Endodermal cell (in vitro differentiated cells): ENCODE measurements at regions not wholly inside any gene's neighbourhood (a gene's known extent, or its start where the extent isn't known, plus 50 kb on each side); places are given as distances from the start of the nearest gene placed in this dataset.

Source experiments
- DNase-seq: peaks from one replicate; pipeline ENCODE4 v3.0.0-alpha.2; 2017
- H3K27ac ChIP-seq: 2 replicates; pipeline ENCODE4 v1.5.1; 2013; ENCODE audit warnings: mild to moderate bottlenecking, low read depth, low read length, moderate library complexity
- H3K27me3 ChIP-seq: 2 replicates; pipeline ENCODE4 v1.6.1; 2013; ENCODE audit warnings: mild to moderate bottlenecking, low read length, moderate library complexity; ENCODE audit not compliant: insufficient read depth, control insufficient read depth, poor library complexity, severe bottlenecking
- H3K36me3 ChIP-seq: 2 replicates; pipeline ENCODE4 v1.7.0; 2013; ENCODE audit warnings: mild to moderate bottlenecking, low read length, moderate library complexity; ENCODE audit not compliant: control insufficient read depth, insufficient read depth
- H3K4me1 ChIP-seq: one replicate; pipeline ENCODE4 v1.7.0; 2013; ENCODE audit warnings: low read length; ENCODE audit not compliant: control insufficient read depth, insufficient read depth
- H3K4me3 ChIP-seq: 2 replicates; pipeline ENCODE4 v1.5.1; 2013; ENCODE audit warnings: mild to moderate bottlenecking, low read length, moderate library complexity
- H3K9ac ChIP-seq: 2 replicates; pipeline ENCODE4 v1.6.1; 2013; ENCODE audit warnings: mild to moderate bottlenecking, low read length, moderate library complexity; ENCODE audit not compliant: poor library complexity, severe bottlenecking; ENCODE audit errors: extremely low read depth
- H3K9me3 ChIP-seq: 2 replicates; pipeline ENCODE4 v1.6.1; 2013; ENCODE audit warnings: mild to moderate bottlenecking, low read length, moderate library complexity; ENCODE audit not compliant: control insufficient read depth
- H3K27ac Mint-ChIP-seq: 2 replicates; pipeline ENCODE4 v1.8.0; 2020; ENCODE audit warnings: mixed read lengths
- H3K27me3 Mint-ChIP-seq: 2 replicates; pipeline ENCODE4 v1.8.0; 2021; ENCODE audit warnings: mild to moderate bottlenecking, mixed read lengths; ENCODE audit not compliant: insufficient read depth
- H3K36me3 Mint-ChIP-seq: 2 replicates; pipeline ENCODE4 v1.8.0; 2020; ENCODE audit warnings: low read depth, mixed read lengths
- H3K4me1 Mint-ChIP-seq: 2 replicates; pipeline ENCODE4 v1.8.0; 2020; ENCODE audit warnings: mixed read lengths
- H3K4me3 Mint-ChIP-seq: 2 replicates; pipeline ENCODE4 v1.8.0; 2020; ENCODE audit warnings: mild to moderate bottlenecking, moderate library complexity, mixed read lengths
- H3K9me3 Mint-ChIP-seq: 2 replicates; pipeline ENCODE4 v1.8.0; 2020; ENCODE audit warnings: mild to moderate bottlenecking, mixed read lengths
- CTCF ChIP-seq: fragments of 200-600 bp; sonication (generic); conservative IDR thresholded peaks from 2 replicates; pipeline ENCODE4 v1.5.0; 2021; ENCODE audit warnings: antibody characterized with exemption, mild to moderate bottlenecking
- WGBS, 2 experiments: methylation state at CpG; one replicate each; pipeline versions ENCODE4 v1.1.5 to v1.1.7; 2013; ENCODE audit warnings: missing lambda C conversion rate in 2 of 2, mixed read lengths in 1 of 2; ENCODE audit not compliant: insufficient coverage in 1 of 2, insufficient read length in 1 of 2; 5-methylcytosine and 5-hydroxymethylcytosine counted together

GRCh38 chr2:4732560-4732959, 959.6 kb upstream of the SOX11 start:
- Mint-ChIP-seq H3K36me3 (no peaks in the 10 kb centered on the region), H3K27ac (no peak overlapping the region), H3K9me3 (no peaks in the 10 kb centered on the region), H3K4me3 (no peak overlapping the region), H3K27me3 (no peaks in the 10 kb centered on the region), H3K4me1 (no peaks in the 10 kb centered on the region)
- H3K4me1 ChIP-seq: no peaks in the 10 kb centered on the region
- H3K4me3 ChIP-seq: no peak overlapping the region
- WGBS, 2 experiments: 100% methylated on average over 2 of the region's 2 CpGs
- no peak overlapping the region for H3K27ac ChIP-seq
- TF ChIP-seq CTCF: no peak
- H3K9ac ChIP-seq: no peak overlapping the region
- no peak for DNase-seq
- H3K36me3 ChIP-seq: no peaks in the 10 kb centered on the region
- H3K27me3 ChIP-seq: no peaks in the 10 kb centered on the region
- no peaks in the 10 kb centered on the region for H3K9me3 ChIP-seq

- H3K9me3 ChIP-seq: no peaks in the 10 kb centered on the region
- H3K27ac ChIP-seq: no peak overlapping the region
- Mint-ChIP-seq H3K4me3 (no peak overlapping the region), H3K36me3 (no peaks in the 10 kb centered on the region), H3K27me3 (no peaks in the 10 kb centered on the region), H3K27ac (no peak overlapping the region), H3K9me3 (peaks cover 5% of the 10 kb centered on the region), H3K4me1 (no peaks in the 10 kb centered on the region)
- H3K4me1 ChIP-seq: no peaks in the 10 kb centered on the region
- peak; percentile 39 for TF ChIP-seq CTCF
- no peaks in the 10 kb centered on the region for H3K36me3 ChIP-seq
- no peak overlapping the region for H3K4me3 ChIP-seq
- WGBS, 2 experiments: 82 to 84% methylated on average over 5 to 12 of the region's 12 CpGs
- DNase-seq: peak; percentile 68
- no peaks in the 10 kb centered on the region for H3K27me3 ChIP-seq
- H3K9ac ChIP-seq: no peak overlapping the region
Observed at GRCh38 chr2:4745056-4745991, 946.9 kb upstream of the SOX11 start.

- no peak overlapping the region for H3K27ac Mint-ChIP-seq
- Histone ChIP-seq H3K9me3 (no peaks in the 10 kb centered on the region), H3K27me3 (no peaks in the 10 kb centered on the region), H3K9ac (no peak overlapping the region), H3K4me3 (no peak overlapping the region), H3K4me1 (no peaks in the 10 kb centered on the region), H3K27ac (no peak overlapping the region), H3K36me3 (no peaks in the 10 kb centered on the region)
- no peaks in the 10 kb centered on the region for H3K36me3 Mint-ChIP-seq
- no peak for TF ChIP-seq CTCF
- peaks cover 5% of the 10 kb centered on the region for H3K9me3 Mint-ChIP-seq
- H3K4me3 Mint-ChIP-seq: no peak overlapping the region
- no peak for DNase-seq
- no peaks in the 10 kb centered on the region for H3K27me3 Mint-ChIP-seq
- H3K4me1 Mint-ChIP-seq: no peaks in the 10 kb centered on the region
- WGBS, 2 experiments: 93% methylated on average over 4 of the region's 4 CpGs
Observed at GRCh38 chr2:4753721-4754120, 938.5 kb upstream of the SOX11 start.
